ENCODE measurements at regions not wholly inside any gene's neighbourhood (a gene's known extent, or its start where the extent isn't known, plus 50 kb on each side); places are given as distances from the start of the nearest gene placed in this dataset.
"Not testable (repeated sequence)": the region's sequence is repeated elsewhere in the genome, so short reads cannot be mapped to it uniquely, and the experiment has no call there.

GRCh38 chr6:140271759-140272377 is 897.4 kb upstream of the CITED2 start:
- no peak for DNase-seq

- no peak for DNase-seq
These were observed 895.2 kb upstream of the CITED2 start for GRCh38 chr6:140269591-140270165.

- DNase-seq = no peak
These were observed 890.0 kb upstream of the CITED2 start for GRCh38 chr6:140264431-140264830.

GRCh38 chr6:140258302-140258701 is 883.9 kb upstream of the CITED2 start:
- not testable (repeated sequence) for DNase-seq

GRCh38 chr6:140256248-140256647 is 881.8 kb upstream of the CITED2 start:
- no peak for DNase-seq

GRCh38 chr6:140253096-140253495 is 878.6 kb upstream of the CITED2 start:
- DNase-seq = no peak

GRCh38 chr6:140252099-140252498 is 877.7 kb upstream of the CITED2 start:
- DNase-seq = no peak

- no peak for DNase-seq
These were observed 871.0 kb upstream of the CITED2 start for GRCh38 chr6:140245296-140246040.

- no peak for DNase-seq
These were observed 862.8 kb upstream of the CITED2 start for GRCh38 chr6:140237251-140237650.

- no peak for DNase-seq
These were observed 862.3 kb upstream of the CITED2 start for GRCh38 chr6:140236732-140237131.

GRCh38 chr6:140230282-140230681 is 855.8 kb upstream of the CITED2 start:
- DNase-seq = no peak

- no peak for DNase-seq
These were observed 854.0 kb upstream of the CITED2 start for GRCh38 chr6:140228491-140228890.

GRCh38 chr6:140226637-140227036 is 852.2 kb upstream of the CITED2 start:
- DNase-seq = no peak

- DNase-seq = no peak
These were observed 851.4 kb upstream of the CITED2 start for GRCh38 chr6:140225701-140226436.

GRCh38 chr6:140217283-140217682 is 842.8 kb upstream of the CITED2 start:
- no peak for DNase-seq

- DNase-seq = no peak
These were observed 835.3 kb upstream of the CITED2 start for GRCh38 chr6:140209775-140210174.

GRCh38 chr6:140208286-140208685 is 833.8 kb upstream of the CITED2 start:
- no peak for DNase-seq

- no peak for DNase-seq
These were observed 831.5 kb upstream of the CITED2 start for GRCh38 chr6:140205795-140206593.

- DNase-seq = no peak
These were observed 829.7 kb upstream of the CITED2 start for GRCh38 chr6:140204154-140204553.

- DNase-seq = no peak
These were observed 829.3 kb upstream of the CITED2 start for GRCh38 chr6:140203661-140204147.

GRCh38 chr6:140202964-140203515 is 828.6 kb upstream of the CITED2 start:
- DNase-seq = no peak

GRCh38 chr6:140201787-140202458 is 827.5 kb upstream of the CITED2 start:
- DNase-seq = no peak

Measured in hematopoietic multipotent progenitor cell treated with erythropoietin and hydrocortisone succinate and interleukin-3 and kit ligand, for 8 days (in vitro differentiated cells).